ENCODE measurements at regions not wholly inside any gene's neighbourhood (a gene's known extent, or its start where the extent isn't known, plus 50 kb on each side); places are given as distances from the start of the nearest gene placed in this dataset.

- DNase-seq: no peak
Observed at GRCh38 chr5:119792161-119792799, 162.9 kb downstream of the FAM170A start.

GRCh38 chr5:119795768-119796167 is 166.4 kb downstream of the FAM170A start:
- no peak for DNase-seq

- no peak for DNase-seq
Observed at GRCh38 chr5:119801570-119801969, 172.2 kb downstream of the FAM170A start.

- no peak for DNase-seq
Observed at GRCh38 chr5:119808024-119808423, 178.7 kb downstream of the FAM170A start.

GRCh38 chr5:119808474-119808873 is 179.1 kb downstream of the FAM170A start:
- no peak for DNase-seq

GRCh38 chr5:119810217-119810616 is 180.9 kb downstream of the FAM170A start:
- no peak for DNase-seq

- no peak for DNase-seq
Observed at GRCh38 chr5:119811458-119811857, 182.1 kb downstream of the FAM170A start.

GRCh38 chr5:119814655-119815054 is 185.3 kb downstream of the FAM170A start:
- DNase-seq: no peak

- DNase-seq: no peak
Observed at GRCh38 chr5:119816055-119816454, 186.7 kb downstream of the FAM170A start.

GRCh38 chr5:119820016-119820415 is 190.7 kb downstream of the FAM170A start:
- DNase-seq: no peak

- DNase-seq: no peak
Observed at GRCh38 chr5:119820608-119821007, 191.2 kb downstream of the FAM170A start.

- DNase-seq: no peak
Observed at GRCh38 chr5:119828541-119828940, 199.2 kb downstream of the FAM170A start.

GRCh38 chr5:119829341-119829740 is 200.0 kb downstream of the FAM170A start:
- no peak for DNase-seq

- no peak for DNase-seq
Observed at GRCh38 chr5:119833176-119833575, 203.8 kb downstream of the FAM170A start.

- no peak for DNase-seq
Observed at GRCh38 chr5:119840175-119840574, 210.8 kb downstream of the FAM170A start.

- no peak for DNase-seq
Observed at GRCh38 chr5:119852140-119852539, 222.8 kb downstream of the FAM170A start.

GRCh38 chr5:119860463-119860862 is 231.1 kb downstream of the FAM170A start:
- DNase-seq: no peak

- DNase-seq: no peak
Observed at GRCh38 chr5:119862619-119863018, 233.3 kb downstream of the FAM170A start.

GRCh38 chr5:119864286-119864685 is 234.9 kb downstream of the FAM170A start:
- no peak for DNase-seq

GRCh38 chr5:119873611-119874010 is 244.3 kb downstream of the FAM170A start:
- no peak for DNase-seq

GRCh38 chr5:119876522-119876921 is 247.2 kb downstream of the FAM170A start:
- DNase-seq: no peak

GRCh38 chr5:119878712-119879111 is 249.4 kb downstream of the FAM170A start:
- no peak for DNase-seq

GRCh38 chr5:119879446-119879845 is 250.1 kb downstream of the FAM170A start:
- no peak for DNase-seq

- no peak for DNase-seq
Observed at GRCh38 chr5:119895066-119895465, 265.7 kb downstream of the FAM170A start.

- DNase-seq: no peak
Observed at GRCh38 chr5:119896826-119897536, 267.6 kb downstream of the FAM170A start.

All from NCI-H226 (cell line).